Lower leg skin (tissue), 4 donors: ENCODE measurements at regions not wholly inside any gene's neighbourhood (a gene's known extent, or its start where the extent isn't known, plus 50 kb on each side); places are given as distances from the start of the nearest gene placed in this dataset.

Experiments used
- DNase-seq, 2 donors: peaks; one replicate each; pipeline ENCODE4 v3.0.0-alpha.2; 2019; ENCODE audit warnings: low spot score in 2 of 2
- H3K4me3 ChIP-seq: fragments of 200-600 bp; sonication (generic); 2 replicates; pipeline ENCODE4 v1.5.1; 2017; ENCODE audit warnings: mild to moderate bottlenecking, low read depth; ENCODE audit not compliant: poor library complexity, severe bottlenecking
- CTCF ChIP-seq, 3 donors: fragments of 450-650 bp; IDR thresholded peaks; one replicate each; pipeline ENCODE4 v1.5.1; 2016; ENCODE audit warnings: antibody characterized with exemption in 3 of 3, mild to moderate bottlenecking in 3 of 3, moderate library complexity in 2 of 3
- POLR2A ChIP-seq, 2 donors: fragments of 450-650 bp; IDR thresholded peaks; one replicate each; pipeline ENCODE4 v1.6.1; 2016 to 2017; ENCODE audit warnings: antibody characterized with exemption in 2 of 2, mild to moderate bottlenecking in 1 of 2, moderate library complexity in 1 of 2
- WGBS, 2 donors: methylation state at CpG; one replicate each; pipeline ENCODE4 v1.1.5; 2018; 5-methylcytosine and 5-hydroxymethylcytosine counted together
- intact Hi-C: fragments of 100-400 bp; cut with DNase I; formaldehyde crosslinking; loops from one replicate; pipeline ENCODE4 v1.15.0; 2023; ENCODE audit warnings: low total_unique reads

GRCh38 chr20:24894488-24894887, 54.6 kb upstream of the CST7 start:
- H3K4me3 ChIP-seq = no peak overlapping the region
- 76 to 86% methylated on average over 4 of the region's 4 CpGs for WGBS, 2 donors
- TF ChIP-seq CTCF (IDR thresholded peaks at IDR 0.05) (no peak), POLR2A (IDR thresholded peaks at IDR 0.05) (no peak)
- DNase-seq = no peak
- intact Hi-C loops = no loop called here

GRCh38 chr20:24894967-24895366, 54.1 kb upstream of the CST7 start:
- DNase-seq = no peak
- no peak overlapping the region for H3K4me3 ChIP-seq
- TF ChIP-seq CTCF (IDR thresholded peaks at IDR 0.05) (no peak), POLR2A (IDR thresholded peaks at IDR 0.05) (no peak)
- 70 to 88% methylated on average over 1 of the region's 1 CpG for WGBS, 2 donors
- intact Hi-C loops = no loop called here

DNA sequence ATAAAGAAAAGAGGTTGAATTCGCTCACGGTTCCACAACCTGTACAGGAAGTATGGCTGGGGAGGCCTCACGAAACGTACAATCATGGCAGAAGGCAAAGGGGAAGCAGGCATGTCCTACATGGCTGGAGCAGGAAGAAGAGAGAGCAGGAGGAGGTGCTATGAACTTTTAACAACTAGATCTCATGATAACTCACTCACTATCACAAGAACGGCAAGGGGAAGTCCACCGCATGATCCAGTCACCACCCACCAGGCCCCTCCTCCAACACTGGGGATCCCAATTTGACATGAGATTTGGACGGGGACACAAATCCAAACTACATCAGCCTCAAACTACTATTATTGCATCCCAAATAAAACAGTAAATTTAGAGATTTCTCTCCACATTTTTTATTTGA, 53.6 kb upstream of the CST7 start:
- no peak for TF ChIP-seq CTCF (IDR thresholded peaks at IDR 0.05)

GRCh38 chr20:24895898-24896658, 53.0 kb upstream of the CST7 start:
- intact Hi-C loops = no loop called here
- no peak for DNase-seq

More for the DNA sequence above, 53.6 kb upstream of the CST7 start:
- no peak overlapping the region for H3K4me3 ChIP-seq
- intact Hi-C loops = no loop called here
- no peak for DNase-seq
- 70 to 85% methylated on average over 7 of the region's 7 CpGs for WGBS, 2 donors

DNA sequence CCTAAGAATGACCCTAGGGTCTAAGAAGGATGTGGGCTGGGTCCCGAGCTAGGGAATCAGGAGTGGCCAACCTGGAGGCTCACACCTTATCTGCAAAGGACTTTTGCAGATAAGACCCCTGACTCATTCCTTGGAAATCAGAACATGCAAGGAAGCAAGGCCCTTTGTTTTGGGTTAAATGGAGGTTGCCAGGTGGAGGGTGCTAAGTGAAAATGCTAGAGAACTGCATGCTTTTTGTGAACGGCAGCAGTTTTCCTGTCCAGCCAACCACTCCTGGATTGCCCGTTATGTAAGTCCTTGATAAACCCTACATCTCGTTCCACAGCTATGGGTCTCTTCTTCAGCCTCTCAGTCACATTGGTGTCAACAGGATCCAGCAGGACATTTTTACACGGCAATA, 52.1 kb upstream of the CST7 start:
- WGBS, 2 donors = 81 to 86% methylated on average over 5 of the region's 5 CpGs
- no peak for DNase-seq
- intact Hi-C loops = no loop called here
- no peak for TF ChIP-seq CTCF (IDR thresholded peaks at IDR 0.05)
- no peak for TF ChIP-seq POLR2A (IDR thresholded peaks at IDR 0.05)
- no peak overlapping the region for H3K4me3 ChIP-seq

More at GRCh38 chr20:24895898-24896658, 53.0 kb upstream of the CST7 start:
- no peak for TF ChIP-seq CTCF (IDR thresholded peaks at IDR 0.05)
- no peak for TF ChIP-seq POLR2A (IDR thresholded peaks at IDR 0.05)
- whole genome bisulfite sequencing, 2 donors = 89 to 90% methylated on average over 10 of the region's 10 CpGs
- no peak overlapping the region for H3K4me3 ChIP-seq

DNA sequence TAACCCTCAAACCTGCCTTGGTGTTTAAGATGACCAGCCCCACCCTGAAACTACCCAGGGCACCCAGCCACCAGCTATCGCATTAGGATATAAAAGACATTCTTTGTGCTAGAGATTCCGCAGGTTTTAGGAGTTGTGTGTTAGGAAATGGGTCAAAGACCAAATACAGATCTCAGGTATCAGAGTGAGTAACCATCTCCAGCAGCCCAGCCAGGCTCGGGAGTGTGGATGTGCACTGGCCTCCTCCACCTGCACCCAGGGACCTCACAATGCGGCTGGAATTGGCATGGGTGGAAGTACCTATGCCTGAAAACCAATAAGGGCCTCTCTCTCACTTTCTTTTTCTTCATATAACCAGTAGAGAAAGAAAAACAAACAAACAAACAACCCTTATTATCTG, 51.1 kb upstream of the CST7 start:
- TF ChIP-seq POLR2A (IDR thresholded peaks at IDR 0.05) (no peak), CTCF (IDR thresholded peaks at IDR 0.05) (no peak)
- WGBS, 2 donors = 92 to 96% methylated on average over 4 of the region's 4 CpGs
- no peak overlapping the region for H3K4me3 ChIP-seq
- DNase-seq = no peak
- intact Hi-C loops = no loop called here
